ENCODE measurements at regions not wholly inside any gene's neighbourhood (a gene's known extent, or its start where the extent isn't known, plus 50 kb on each side); places are given as distances from the start of the nearest gene placed in this dataset.

DNA sequence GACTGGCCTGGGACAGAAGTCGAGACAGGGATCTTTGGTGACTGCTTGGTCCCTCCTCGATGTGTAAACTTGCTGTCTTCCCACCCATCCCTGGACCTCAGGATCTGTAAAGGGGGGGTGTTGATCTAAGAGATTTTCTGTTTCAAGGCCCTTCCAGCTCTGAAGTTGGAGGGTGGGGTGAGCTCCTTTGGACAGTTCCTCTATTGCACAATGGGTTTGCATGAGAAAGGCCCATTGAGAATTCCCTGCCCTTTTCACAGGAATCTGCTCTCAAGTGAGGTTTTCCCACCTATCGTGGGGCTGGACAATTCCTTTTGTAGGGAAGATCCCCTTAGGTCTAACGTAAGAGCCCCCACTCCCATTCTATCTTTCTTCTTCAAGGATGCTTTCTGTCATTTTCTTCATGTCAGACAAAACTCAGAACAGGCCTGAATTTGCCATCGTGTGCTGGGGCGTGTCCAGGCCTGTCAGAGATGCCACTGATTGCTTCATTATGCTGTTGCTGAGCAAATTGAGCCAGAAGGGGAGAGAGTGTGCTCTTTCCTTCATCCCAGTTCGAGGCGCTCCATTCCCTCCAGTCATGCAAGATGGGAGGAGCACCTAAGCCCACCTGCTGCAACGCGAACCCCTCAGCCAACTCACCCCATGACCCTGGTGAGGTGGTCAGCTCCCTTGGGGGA lies 149.9 kb upstream of the IGSF21 start:
- TF ChIP-seq CTCF (IDR thresholded peaks at IDR 0.05) (no peak), POLR2A (IDR thresholded peaks at IDR 0.05) (no peak)
